GM23338 (cell line): ENCODE measurements at regions not wholly inside any gene's neighbourhood (a gene's known extent, or its start where the extent isn't known, plus 50 kb on each side); places are given as distances from the start of the nearest gene placed in this dataset.

Source experiments
- ATAC-seq: fragments of 200-7000 bp; cut with Tn5 transposase; 3 replicates; pipeline ENCODE4 v1.9.1; 2020
- DNase-seq: peaks from one replicate; pipeline ENCODE4 v3.0.0-alpha.2; 2015; ENCODE audit warnings: low spot score
- H2AFZ ChIP-seq: fragments of 200-600 bp; sonication (generic); 2 replicates; pipeline ENCODE4 v1.8.0; 2016; ENCODE audit warnings: antibody characterized with exemption, mild to moderate bottlenecking, moderate library complexity
- H3F3A ChIP-seq: fragments of 200-600 bp; sonication (generic); replicated peaks from 2 replicates; pipeline ENCODE4 v1.8.0; 2017; ENCODE audit warnings: antibody characterized with exemption, mixed run types, low read depth
- H3K27ac ChIP-seq: fragments of 200-600 bp; sonication (generic); 2 replicates; pipeline ENCODE4 v1.6.1; 2016; ENCODE audit warnings: low read depth
- H3K27me3 ChIP-seq: fragments of 200-600 bp; sonication (generic); 2 replicates; pipeline ENCODE4 v1.8.0; 2016; ENCODE audit warnings: mild to moderate bottlenecking, mixed run types, moderate library complexity; ENCODE audit not compliant: insufficient read depth
- H3K36me3 ChIP-seq: fragments of 200-600 bp; sonication (generic); 2 replicates; pipeline ENCODE4 v1.8.0; 2016; ENCODE audit warnings: mild to moderate bottlenecking; ENCODE audit not compliant: insufficient read depth
- H3K4me1 ChIP-seq: fragments of 200-600 bp; sonication (generic); 2 replicates; pipeline ENCODE4 v1.8.0; 2016; ENCODE audit warnings: mild to moderate bottlenecking, moderate library complexity; ENCODE audit not compliant: insufficient read depth
- H3K4me2 ChIP-seq: fragments of 200-600 bp; sonication (generic); 2 replicates; pipeline ENCODE4 v1.7.1; 2017; ENCODE audit warnings: mixed run types
- H3K4me3 ChIP-seq: fragments of 200-600 bp; sonication (generic); 2 replicates; pipeline ENCODE4 v1.6.1; 2016; ENCODE audit warnings: mixed run types
- H3K79me2 ChIP-seq: fragments of 200-600 bp; sonication (generic); replicated peaks from 2 replicates; pipeline ENCODE4 v1.8.0; 2017; ENCODE audit warnings: mild to moderate bottlenecking; ENCODE audit not compliant: insufficient read depth
- H3K9me2 ChIP-seq: fragments of 200-600 bp; sonication (generic); 2 replicates; pipeline ENCODE4 v1.8.0; 2017; ENCODE audit not compliant: insufficient read depth
- H4K20me1 ChIP-seq: fragments of 200-600 bp; sonication (generic); replicated peaks from 2 replicates; pipeline ENCODE4 v1.8.0; 2017; ENCODE audit warnings: mild to moderate bottlenecking; ENCODE audit not compliant: insufficient read depth
- H3K27ac Mint-ChIP-seq: 2 replicates; pipeline ENCODE4 v1.8.0; 2020; ENCODE audit warnings: inconsistent platforms, mild to moderate bottlenecking, moderate library complexity, mixed read lengths
- H3K27me3 Mint-ChIP-seq: 3 replicates; pipeline ENCODE4 v1.8.0; 2022; ENCODE audit warnings: low read depth, mild to moderate bottlenecking, moderate library complexity, mixed read lengths, inconsistent platforms; ENCODE audit not compliant: insufficient read depth, poor library complexity
- H3K36me3 Mint-ChIP-seq: 3 replicates; pipeline ENCODE4 v1.8.0; 2021; ENCODE audit warnings: low read depth, mild to moderate bottlenecking, inconsistent platforms, moderate library complexity, mixed read lengths
- H3K4me1 Mint-ChIP-seq: 3 replicates; pipeline ENCODE4 v1.8.0; 2020; ENCODE audit warnings: mild to moderate bottlenecking, inconsistent platforms, mixed read lengths
- H3K4me3 Mint-ChIP-seq: 3 replicates; pipeline ENCODE4 v1.8.0; 2021; ENCODE audit warnings: moderate library complexity, mild to moderate bottlenecking, inconsistent platforms, mixed read lengths
- H3K9me3 Mint-ChIP-seq: 3 replicates; pipeline ENCODE4 v1.8.0; 2020; ENCODE audit warnings: moderate library complexity, mild to moderate bottlenecking, inconsistent platforms, mixed read lengths
- CTCF ChIP-seq, 2 experiments: fragments of 200-600 bp in 1 of 2; sonication (generic) in 1 of 2; conservative IDR thresholded peaks; 2 replicates each; pipeline versions ENCODE4 v1.5.1 to v1.6.1; 2016 to 2017; ENCODE audit warnings: antibody characterized with exemption in 2 of 2, low read depth in 2 of 2, mild to moderate bottlenecking in 2 of 2, moderate library complexity in 1 of 2
- EZH2 ChIP-seq: fragments of 200-600 bp; sonication (generic); IDR thresholded peaks from one replicate; pipeline ENCODE4 v1.8.0; 2017; ENCODE audit warnings: antibody characterized with exemption, mild to moderate bottlenecking, low read depth; ENCODE audit not compliant: unreplicated experiment
- JUNB ChIP-seq: IDR thresholded peaks from one replicate; pipeline ENCODE4 v1.6.1; 2016; ENCODE audit warnings: antibody characterized with exemption; ENCODE audit not compliant: unreplicated experiment
- POLR2AphosphoS5 ChIP-seq: IDR thresholded peaks from 2 replicates; pipeline ENCODE4 v1.6.1; 2016; ENCODE audit warnings: antibody characterized with exemption, low read depth
- STAT1 ChIP-seq: IDR thresholded peaks from one replicate; pipeline ENCODE4 v1.6.1; 2016; ENCODE audit warnings: antibody characterized with exemption; ENCODE audit not compliant: unreplicated experiment
- TF ChIP-seq, protein P1 (sequence below): fragments of 250-450 bp; sonication (Bioruptor Pico); IDR thresholded peaks from 2 replicates; pipeline ENCODE4 v1.5.0; 2020; ENCODE audit warnings: mild to moderate bottlenecking, moderate library complexity
- TF ChIP-seq, protein P2 (sequence below): IDR thresholded peaks from 2 replicates; pipeline ENCODE4 v1.6.1; 2016; ENCODE audit warnings: antibody characterized with exemption
- TF ChIP-seq, protein P3 (sequence below): IDR thresholded peaks from one replicate; pipeline ENCODE4 v1.6.1; 2018; ENCODE audit warnings: antibody characterized with exemption; ENCODE audit not compliant: unreplicated experiment

- TF ChIP-seq, protein P1, sequence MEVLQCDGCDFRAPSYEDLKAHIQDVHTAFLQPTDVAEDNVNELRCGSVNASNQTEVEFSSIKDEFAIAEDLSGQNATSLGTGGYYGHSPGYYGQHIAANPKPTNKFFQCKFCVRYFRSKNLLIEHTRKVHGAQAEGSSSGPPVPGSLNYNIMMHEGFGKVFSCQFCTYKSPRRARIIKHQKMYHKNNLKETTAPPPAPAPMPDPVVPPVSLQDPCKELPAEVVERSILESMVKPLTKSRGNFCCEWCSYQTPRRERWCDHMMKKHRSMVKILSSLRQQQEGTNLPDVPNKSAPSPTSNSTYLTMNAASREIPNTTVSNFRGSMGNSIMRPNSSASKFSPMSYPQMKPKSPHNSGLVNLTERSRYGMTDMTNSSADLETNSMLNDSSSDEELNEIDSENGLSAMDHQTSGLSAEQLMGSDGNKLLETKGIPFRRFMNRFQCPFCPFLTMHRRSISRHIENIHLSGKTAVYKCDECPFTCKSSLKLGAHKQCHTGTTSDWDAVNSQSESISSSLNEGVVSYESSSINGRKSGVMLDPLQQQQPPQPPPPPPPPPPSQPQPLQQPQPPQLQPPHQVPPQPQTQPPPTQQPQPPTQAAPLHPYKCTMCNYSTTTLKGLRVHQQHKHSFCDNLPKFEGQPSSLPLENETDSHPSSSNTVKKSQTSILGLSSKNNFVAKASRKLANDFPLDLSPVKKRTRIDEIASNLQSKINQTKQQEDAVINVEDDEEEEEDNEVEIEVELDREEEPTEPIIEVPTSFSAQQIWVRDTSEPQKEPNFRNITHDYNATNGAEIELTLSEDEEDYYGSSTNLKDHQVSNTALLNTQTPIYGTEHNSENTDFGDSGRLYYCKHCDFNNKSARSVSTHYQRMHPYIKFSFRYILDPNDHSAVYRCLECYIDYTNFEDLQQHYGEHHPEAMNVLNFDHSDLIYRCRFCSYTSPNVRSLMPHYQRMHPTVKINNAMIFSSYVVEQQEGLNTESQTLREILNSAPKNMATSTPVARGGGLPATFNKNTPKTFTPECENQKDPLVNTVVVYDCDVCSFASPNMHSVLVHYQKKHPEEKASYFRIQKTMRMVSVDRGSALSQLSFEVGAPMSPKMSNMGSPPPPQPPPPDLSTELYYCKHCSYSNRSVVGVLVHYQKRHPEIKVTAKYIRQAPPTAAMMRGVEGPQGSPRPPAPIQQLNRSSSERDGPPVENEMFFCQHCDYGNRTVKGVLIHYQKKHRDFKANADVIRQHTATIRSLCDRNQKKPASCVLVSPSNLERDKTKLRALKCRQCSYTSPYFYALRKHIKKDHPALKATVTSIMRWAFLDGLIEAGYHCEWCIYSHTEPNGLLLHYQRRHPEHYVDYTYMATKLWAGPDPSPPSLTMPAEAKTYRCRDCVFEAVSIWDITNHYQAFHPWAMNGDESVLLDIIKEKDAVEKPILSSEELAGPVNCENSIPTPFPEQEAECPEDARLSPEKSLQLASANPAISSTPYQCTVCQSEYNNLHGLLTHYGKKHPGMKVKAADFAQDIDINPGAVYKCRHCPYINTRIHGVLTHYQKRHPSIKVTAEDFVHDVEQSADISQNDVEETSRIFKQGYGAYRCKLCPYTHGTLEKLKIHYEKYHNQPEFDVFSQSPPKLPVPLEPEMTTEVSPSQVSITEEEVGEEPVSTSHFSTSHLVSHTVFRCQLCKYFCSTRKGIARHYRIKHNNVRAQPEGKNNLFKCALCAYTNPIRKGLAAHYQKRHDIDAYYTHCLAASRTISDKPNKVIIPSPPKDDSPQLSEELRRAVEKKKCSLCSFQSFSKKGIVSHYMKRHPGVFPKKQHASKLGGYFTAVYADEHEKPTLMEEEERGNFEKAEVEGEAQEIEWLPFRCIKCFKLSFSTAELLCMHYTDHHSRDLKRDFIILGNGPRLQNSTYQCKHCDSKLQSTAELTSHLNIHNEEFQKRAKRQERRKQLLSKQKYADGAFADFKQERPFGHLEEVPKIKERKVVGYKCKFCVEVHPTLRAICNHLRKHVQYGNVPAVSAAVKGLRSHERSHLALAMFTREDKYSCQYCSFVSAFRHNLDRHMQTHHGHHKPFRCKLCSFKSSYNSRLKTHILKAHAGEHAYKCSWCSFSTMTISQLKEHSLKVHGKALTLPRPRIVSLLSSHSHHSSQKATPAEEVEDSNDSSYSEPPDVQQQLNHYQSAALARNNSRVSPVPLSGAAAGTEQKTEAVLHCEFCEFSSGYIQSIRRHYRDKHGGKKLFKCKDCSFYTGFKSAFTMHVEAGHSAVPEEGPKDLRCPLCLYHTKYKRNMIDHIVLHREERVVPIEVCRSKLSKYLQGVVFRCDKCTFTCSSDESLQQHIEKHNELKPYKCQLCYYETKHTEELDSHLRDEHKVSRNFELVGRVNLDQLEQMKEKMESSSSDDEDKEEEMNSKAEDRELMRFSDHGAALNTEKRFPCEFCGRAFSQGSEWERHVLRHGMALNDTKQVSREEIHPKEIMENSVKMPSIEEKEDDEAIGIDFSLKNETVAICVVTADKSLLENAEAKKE (CRISPR knock-in tag) = no peak
- TF ChIP-seq STAT1 (no peak), EZH2 (no peak), POLR2AphosphoS5 (no peak)
- TF ChIP-seq, protein P2, sequence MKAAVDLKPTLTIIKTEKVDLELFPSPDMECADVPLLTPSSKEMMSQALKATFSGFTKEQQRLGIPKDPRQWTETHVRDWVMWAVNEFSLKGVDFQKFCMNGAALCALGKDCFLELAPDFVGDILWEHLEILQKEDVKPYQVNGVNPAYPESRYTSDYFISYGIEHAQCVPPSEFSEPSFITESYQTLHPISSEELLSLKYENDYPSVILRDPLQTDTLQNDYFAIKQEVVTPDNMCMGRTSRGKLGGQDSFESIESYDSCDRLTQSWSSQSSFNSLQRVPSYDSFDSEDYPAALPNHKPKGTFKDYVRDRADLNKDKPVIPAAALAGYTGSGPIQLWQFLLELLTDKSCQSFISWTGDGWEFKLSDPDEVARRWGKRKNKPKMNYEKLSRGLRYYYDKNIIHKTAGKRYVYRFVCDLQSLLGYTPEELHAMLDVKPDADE = no peak
Observed at GRCh38 chr5:57334475-57334874, 148.1 kb downstream of the ACTBL2 start (continued).

DNA sequence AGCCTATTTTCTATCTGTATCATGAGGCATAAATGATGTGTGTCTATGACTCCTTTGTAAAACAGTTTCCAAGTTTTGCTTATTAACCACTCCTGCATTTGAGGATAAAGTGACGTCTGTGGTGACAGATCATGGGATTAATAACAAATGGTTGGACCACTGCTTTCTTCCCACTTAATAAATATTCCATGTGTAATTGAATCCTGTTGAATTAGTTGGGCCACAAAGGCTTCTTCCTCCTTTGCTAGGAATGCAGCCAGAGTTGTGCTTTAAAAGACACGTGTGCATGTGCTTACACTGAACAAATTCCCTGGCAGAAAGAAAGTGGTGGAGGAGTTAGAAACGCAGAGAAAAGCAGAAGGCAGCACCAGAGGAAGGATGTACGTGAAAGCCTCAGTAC lies 150.2 kb downstream of the ACTBL2 start:
- no peaks in the 10 kb centered on the region for H3K27me3 Mint-ChIP-seq
- DNase-seq (no peak), ATAC-seq (no peak)
- Histone ChIP-seq H3K79me2 (no peaks in the 10 kb centered on the region), H3K4me2 (no peak overlapping the region), H3K27ac (no peak overlapping the region), H3K27me3 (no peaks in the 10 kb centered on the region), H3K4me3 (no peak overlapping the region), H2AFZ (peak overlapping the region; percentile 32; the same call in 1 of the 2 replicates), H3K36me3 (no peaks in the 10 kb centered on the region), H3K4me1 (no peaks in the 10 kb centered on the region), H4K20me1 (no peaks in the 10 kb centered on the region), H3K9me2 (no peaks in the 10 kb centered on the region), H3F3A (no peaks in the 10 kb centered on the region)
- H3K27ac Mint-ChIP-seq = no peak overlapping the region
- H3K36me3 Mint-ChIP-seq = no peaks in the 10 kb centered on the region
- no peaks in the 10 kb centered on the region for H3K4me1 Mint-ChIP-seq
- peaks cover 2% of the 10 kb centered on the region; the same call in 1 of the 3 replicates for H3K9me3 Mint-ChIP-seq
- H3K4me3 Mint-ChIP-seq = no peak overlapping the region
- TF ChIP-seq, protein P3, sequence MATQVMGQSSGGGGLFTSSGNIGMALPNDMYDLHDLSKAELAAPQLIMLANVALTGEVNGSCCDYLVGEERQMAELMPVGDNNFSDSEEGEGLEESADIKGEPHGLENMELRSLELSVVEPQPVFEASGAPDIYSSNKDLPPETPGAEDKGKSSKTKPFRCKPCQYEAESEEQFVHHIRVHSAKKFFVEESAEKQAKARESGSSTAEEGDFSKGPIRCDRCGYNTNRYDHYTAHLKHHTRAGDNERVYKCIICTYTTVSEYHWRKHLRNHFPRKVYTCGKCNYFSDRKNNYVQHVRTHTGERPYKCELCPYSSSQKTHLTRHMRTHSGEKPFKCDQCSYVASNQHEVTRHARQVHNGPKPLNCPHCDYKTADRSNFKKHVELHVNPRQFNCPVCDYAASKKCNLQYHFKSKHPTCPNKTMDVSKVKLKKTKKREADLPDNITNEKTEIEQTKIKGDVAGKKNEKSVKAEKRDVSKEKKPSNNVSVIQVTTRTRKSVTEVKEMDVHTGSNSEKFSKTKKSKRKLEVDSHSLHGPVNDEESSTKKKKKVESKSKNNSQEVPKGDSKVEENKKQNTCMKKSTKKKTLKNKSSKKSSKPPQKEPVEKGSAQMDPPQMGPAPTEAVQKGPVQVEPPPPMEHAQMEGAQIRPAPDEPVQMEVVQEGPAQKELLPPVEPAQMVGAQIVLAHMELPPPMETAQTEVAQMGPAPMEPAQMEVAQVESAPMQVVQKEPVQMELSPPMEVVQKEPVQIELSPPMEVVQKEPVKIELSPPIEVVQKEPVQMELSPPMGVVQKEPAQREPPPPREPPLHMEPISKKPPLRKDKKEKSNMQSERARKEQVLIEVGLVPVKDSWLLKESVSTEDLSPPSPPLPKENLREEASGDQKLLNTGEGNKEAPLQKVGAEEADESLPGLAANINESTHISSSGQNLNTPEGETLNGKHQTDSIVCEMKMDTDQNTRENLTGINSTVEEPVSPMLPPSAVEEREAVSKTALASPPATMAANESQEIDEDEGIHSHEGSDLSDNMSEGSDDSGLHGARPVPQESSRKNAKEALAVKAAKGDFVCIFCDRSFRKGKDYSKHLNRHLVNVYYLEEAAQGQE = no peak
- no peak for TF ChIP-seq JUNB
- TF ChIP-seq, protein P2 = no peak
- no peak for TF ChIP-seq STAT1
- no peak for TF ChIP-seq CTCF (conservative IDR thresholded peaks at IDR 0.05; ENCODE audit: low read depth in 2 of 2)
- TF ChIP-seq EZH2 = no peak
